ENCODE measurements at regions not wholly inside any gene's neighbourhood (a gene's known extent, or its start where the extent isn't known, plus 50 kb on each side); places are given as distances from the start of the nearest gene placed in this dataset.
"Not testable (repeated sequence)": the region's sequence is repeated elsewhere in the genome, so short reads cannot be mapped to it uniquely, and the experiment has no call there.

GRCh38 chrX:150118476-150118875, 180.2 kb upstream of the EOLA2 start (continued):
- no peak for TF ChIP-seq ATF6 (CRISPR knock-in tag; IDR thresholded peaks at IDR 0.05)
- no peak for TF ChIP-seq L3MBTL2 (IDR thresholded peaks at IDR 0.05)
- TF ChIP-seq BRD9 (IDR thresholded peaks at IDR 0.05; ENCODE audit: low read depth, partially characterized antibody) = no peak
- TF ChIP-seq MYC (IDR thresholded peaks at IDR 0.05; ENCODE audit: low read depth, low read length) = no peak
- no peak for TF ChIP-seq MYC (CRISPR knock-in tag; IDR thresholded peaks at IDR 0.05; ENCODE audit: borderline replicate concordance, low read depth)

- 0% methylated on average over 2 of the region's 2 CpGs for WGBS (ENCODE audit: insufficient coverage, low coverage, missing lambda C conversion rate)
- intact Hi-C loops (cut with micrococcal nuclease) = no loop called here
Measured at GRCh38 chrX:150119323-150119722, 181.0 kb upstream of the EOLA2 start.

GRCh38 chrX:150125045-150125444, 186.8 kb upstream of the EOLA2 start:
- CTCF ChIA-PET (ENCODE audit: low intra/inter-chr PET ratio); H3K27me3 ChIP-seq (ENCODE audit: control insufficient read depth in 2 of 2, insufficient read depth in 2 of 2, low read length in 2 of 2); H3K36me3 ChIP-seq (ENCODE audit: control insufficient read depth, insufficient read depth, low read length); FAIRE-seq; H3K4me1 ChIP-seq (replicated peaks in 1 of 2; ENCODE audit: control insufficient read depth in 2 of 2, insufficient read depth in 2 of 2, low read length in 2 of 2); BruUV-seq (replicated peaks); H3K9me3 ChIP-seq (replicated peaks; ENCODE audit: control insufficient read depth, insufficient read depth, low read depth, low read length); ATAC-seq; H3K27ac ChIP-seq (ENCODE audit: extremely low read depth, low read depth, low read length); H3K4me3 ChIP-seq; H3K79me2 ChIP-seq (ENCODE audit: control insufficient read depth, insufficient read depth, low read length); H2AFZ ChIP-seq (ENCODE audit: low read depth, low read length); intact Hi-C loops (cut with micrococcal nuclease); H3K4me2 ChIP-seq (ENCODE audit: insufficient read depth, low read length); H3K9me1 ChIP-seq (ENCODE audit: control insufficient read depth, insufficient read depth, low read length); in situ Hi-C loops (cut with MboI); DNase-seq (ENCODE audit: extremely low read depth in 1 of 4, low spot score in 3 of 4); POLR2A ChIA-PET; H3K9ac ChIP-seq (ENCODE audit: insufficient read depth in 1 of 2, low read depth in 2 of 2, low read length in 2 of 2); H4K20me1 ChIP-seq (replicated peaks; ENCODE audit: control insufficient read depth, insufficient read depth, low read length): not testable (repeated sequence)
- WGBS (ENCODE audit: insufficient coverage, low coverage, missing lambda C conversion rate) = 13% methylated on average over 2 of the region's 2 CpGs

More at GRCh38 chrX:150119323-150119722, 181.0 kb upstream of the EOLA2 start:
- Histone ChIP-seq H3K9ac (ENCODE audit: insufficient read depth in 1 of 2, low read depth in 2 of 2, low read length in 2 of 2) (no peak overlapping the region), H3K4me3 (no peak overlapping the region), H3K4me2 (ENCODE audit: insufficient read depth, low read length) (no peak overlapping the region), H3K27ac (ENCODE audit: extremely low read depth, low read depth, low read length) (no peak overlapping the region), H4K20me1 (replicated peaks; ENCODE audit: control insufficient read depth, insufficient read depth, low read length) (no peaks in the 10 kb centered on the region), H3K9me1 (ENCODE audit: control insufficient read depth, insufficient read depth, low read length) (no peaks in the 10 kb centered on the region), H3K36me3 (ENCODE audit: control insufficient read depth, insufficient read depth, low read length) (no peaks in the 10 kb centered on the region), H3K27me3 (ENCODE audit: control insufficient read depth in 2 of 2, insufficient read depth in 2 of 2, low read length in 2 of 2) (no peaks in the 10 kb centered on the region), H3K9me3 (replicated peaks; ENCODE audit: control insufficient read depth, insufficient read depth, low read depth, low read length) (no peaks in the 10 kb centered on the region), H3K79me2 (ENCODE audit: control insufficient read depth, insufficient read depth, low read length) (no peaks in the 10 kb centered on the region), H2AFZ (ENCODE audit: low read depth, low read length) (no peak overlapping the region), H3K4me1 (replicated peaks in 1 of 2; ENCODE audit: control insufficient read depth in 2 of 2, insufficient read depth in 2 of 2, low read length in 2 of 2) (no peaks in the 10 kb centered on the region)
- FAIRE-seq (no peak), DNase-seq (ENCODE audit: extremely low read depth in 1 of 4, low spot score in 3 of 4) (no peak), ATAC-seq (no peak)
- BruUV-seq (replicated peaks) = no TSS peak
- ChIA-PET CTCF (ENCODE audit: low intra/inter-chr PET ratio) (no interaction called here), POLR2A (no interaction called here)
- no peak for TF ChIP-seq E2F8 (IDR thresholded peaks at IDR 0.05; ENCODE audit: low read depth, partially characterized antibody)
- no peak for TF ChIP-seq POLR2AphosphoS5 (IDR thresholded peaks at IDR 0.05; ENCODE audit: control insufficient read depth, insufficient read depth, low read depth, low read length)
- TF ChIP-seq PML (IDR thresholded peaks at IDR 0.05; ENCODE audit: low read length) = no peak
- no peak for TF ChIP-seq NR2C1 (IDR thresholded peaks at IDR 0.05)
- TF ChIP-seq NR2C1 (tag; IDR thresholded peaks at IDR 0.05) = no peak
- TF ChIP-seq RFX5 (IDR thresholded peaks at IDR 0.05; ENCODE audit: low read depth, low read length) = no peak
- in situ Hi-C loops (cut with MboI) = no loop called here

Measured in K562 (cell line).